NB4 (cell line): ENCODE measurements at regions not wholly inside any gene's neighbourhood (a gene's known extent, or its start where the extent isn't known, plus 50 kb on each side); places are given as distances from the start of the nearest gene placed in this dataset.

Source experiments
- CTCF ChIP-seq: IDR thresholded peaks from one replicate; pipeline ENCODE4 v1.5.1; 2012; ENCODE audit warnings: low read depth, low read length
- MAX ChIP-seq: IDR thresholded peaks from 2 replicates; pipeline ENCODE4 v1.6.1; 2011; ENCODE audit warnings: low read depth, low read length
- MYC ChIP-seq: IDR thresholded peaks from 2 replicates; pipeline ENCODE4 v1.6.1; 2011; ENCODE audit warnings: low read depth, low read length
- POLR2A ChIP-seq: IDR thresholded peaks from 2 replicates; pipeline ENCODE4 v1.6.1; 2011; ENCODE audit warnings: mild to moderate bottlenecking; ENCODE audit not compliant: insufficient read length; ENCODE audit errors: extremely low read depth

GRCh38 chr4:178681871-178682270, 1239.6 kb upstream of the AGA start:
- TF ChIP-seq CTCF = no peak
- TF ChIP-seq POLR2A = no peak
- TF ChIP-seq MYC = no peak
- TF ChIP-seq MAX = no peak
